GM13976 (cell line): ENCODE measurements at regions not wholly inside any gene's neighbourhood (a gene's known extent, or its start where the extent isn't known, plus 50 kb on each side); places are given as distances from the start of the nearest gene placed in this dataset.

Experiments used
- DNase-seq: peaks from one replicate; pipeline ENCODE4 v3.0.0; 2012; ENCODE audit warnings: low spot score
- CTCF ChIP-seq: IDR thresholded peaks from 2 replicates; pipeline ENCODE4 v1.5.1; 2012; ENCODE audit warnings: borderline replicate concordance, mild to moderate bottlenecking; ENCODE audit not compliant: insufficient read depth; ENCODE audit errors: extremely low read depth, missing control alignments, control extremely low read depth
- in situ Hi-C: fragments of 300-500 bp; cut with MboI; formaldehyde crosslinking; loops from one replicate; pipeline ENCODE4 v1.12.0; 2022; ENCODE audit warnings: low sequenced_read_pairs, mixed read lengths, inconsistent platforms; ENCODE audit not compliant: unreplicated experiment

GRCh38 chr12:92619026-92619425, 83.8 kb upstream of the PLEKHG7 start:
- no peak for TF ChIP-seq CTCF
- no peak for DNase-seq
- in situ Hi-C loops = no loop called here

GRCh38 chr12:92615703-92616102, 87.1 kb upstream of the PLEKHG7 start:
- TF ChIP-seq CTCF = no peak
- in situ Hi-C loops = no loop called here
- DNase-seq = no peak

- in situ Hi-C loops = no loop called here
- no peak for DNase-seq
- TF ChIP-seq CTCF = no peak
Observed at GRCh38 chr12:92615086-92615485, 87.7 kb upstream of the PLEKHG7 start.

- DNase-seq = no peak
- in situ Hi-C loops = no loop called here
- no peak for TF ChIP-seq CTCF
Observed at GRCh38 chr12:92614502-92614901, 88.3 kb upstream of the PLEKHG7 start.

GRCh38 chr12:92614001-92614400, 88.8 kb upstream of the PLEKHG7 start:
- in situ Hi-C loops = no loop called here
- TF ChIP-seq CTCF = no peak
- no peak for DNase-seq

- in situ Hi-C loops = no loop called here
- TF ChIP-seq CTCF = no peak
- DNase-seq = no peak
Observed at GRCh38 chr12:92612611-92613010, 90.2 kb upstream of the PLEKHG7 start.

GRCh38 chr12:92608151-92609091, 94.4 kb upstream of the PLEKHG7 start:
- TF ChIP-seq CTCF = peak; percentile 29
- DNase-seq = no peak
- in situ Hi-C loops = no loop called here
